ENCODE measurements at regions not wholly inside any gene's neighbourhood (a gene's known extent, or its start where the extent isn't known, plus 50 kb on each side); places are given as distances from the start of the nearest gene placed in this dataset.

GRCh38 chr3:30098243-30098642 is 508.2 kb upstream of the TGFBR2 start:
- no peak for TF ChIP-seq CTCF (IDR thresholded peaks at IDR 0.05; ENCODE audit: partially characterized antibody, unreplicated experiment)
- Mint-ChIP-seq H3K27me3 (ENCODE audit: unreplicated experiment) (peaks cover 3% of the 10 kb centered on the region), H3K27ac (ENCODE audit: unreplicated experiment) (no peak overlapping the region), H3K36me3 (ENCODE audit: unreplicated experiment) (no peaks in the 10 kb centered on the region), H3K4me3 (ENCODE audit: unreplicated experiment) (no peak overlapping the region), H3K4me1 (ENCODE audit: low read depth, unreplicated experiment) (no peaks in the 10 kb centered on the region), H3K9me3 (ENCODE audit: unreplicated experiment) (peaks cover under 1% of the 10 kb centered on the region)
- no peak for DNase-seq

GRCh38 chr3:30098653-30099455 is 507.5 kb upstream of the TGFBR2 start:
- Mint-ChIP-seq H3K27ac (ENCODE audit: unreplicated experiment) (no peak overlapping the region), H3K36me3 (ENCODE audit: unreplicated experiment) (no peaks in the 10 kb centered on the region), H3K4me1 (ENCODE audit: low read depth, unreplicated experiment) (no peaks in the 10 kb centered on the region), H3K27me3 (ENCODE audit: unreplicated experiment) (peaks cover 3% of the 10 kb centered on the region), H3K4me3 (ENCODE audit: unreplicated experiment) (no peak overlapping the region), H3K9me3 (ENCODE audit: unreplicated experiment) (no peaks in the 10 kb centered on the region)
- no peak for DNase-seq
- no peak for TF ChIP-seq CTCF (IDR thresholded peaks at IDR 0.05; ENCODE audit: partially characterized antibody, unreplicated experiment)

GRCh38 chr3:30102356-30102755 is 504.0 kb upstream of the TGFBR2 start:
- H3K4me3 Mint-ChIP-seq (ENCODE audit: unreplicated experiment), result no peak overlapping the region
- no peaks in the 10 kb centered on the region for H3K27me3 Mint-ChIP-seq (ENCODE audit: unreplicated experiment)
- peaks cover 14% of the 10 kb centered on the region for H3K36me3 Mint-ChIP-seq (ENCODE audit: unreplicated experiment)

GRCh38 chr3:30103186-30103585 is 503.2 kb upstream of the TGFBR2 start:
- Mint-ChIP-seq H3K27ac (ENCODE audit: unreplicated experiment) (no peak overlapping the region), H3K9me3 (ENCODE audit: unreplicated experiment) (no peaks in the 10 kb centered on the region), H3K4me3 (ENCODE audit: unreplicated experiment) (no peak overlapping the region), H3K36me3 (ENCODE audit: unreplicated experiment) (peaks cover 14% of the 10 kb centered on the region), H3K4me1 (ENCODE audit: low read depth, unreplicated experiment) (no peaks in the 10 kb centered on the region), H3K27me3 (ENCODE audit: unreplicated experiment) (no peaks in the 10 kb centered on the region)
- TF ChIP-seq CTCF (IDR thresholded peaks at IDR 0.05; ENCODE audit: partially characterized antibody, unreplicated experiment), result no peak
- no peak for DNase-seq

More at GRCh38 chr3:30102356-30102755, 504.0 kb upstream of the TGFBR2 start:
- Mint-ChIP-seq H3K4me1 (ENCODE audit: low read depth, unreplicated experiment) (no peaks in the 10 kb centered on the region), H3K27ac (ENCODE audit: unreplicated experiment) (no peak overlapping the region), H3K9me3 (ENCODE audit: unreplicated experiment) (no peaks in the 10 kb centered on the region)
- TF ChIP-seq CTCF (IDR thresholded peaks at IDR 0.05; ENCODE audit: partially characterized antibody, unreplicated experiment), result no peak
- no peak for DNase-seq

- H3K4me1 Mint-ChIP-seq (ENCODE audit: low read depth, unreplicated experiment), result no peaks in the 10 kb centered on the region
- H3K27me3 Mint-ChIP-seq (ENCODE audit: unreplicated experiment), result no peaks in the 10 kb centered on the region
- H3K27ac Mint-ChIP-seq (ENCODE audit: unreplicated experiment), result no peak overlapping the region
- TF ChIP-seq CTCF (IDR thresholded peaks at IDR 0.05; ENCODE audit: partially characterized antibody, unreplicated experiment), result no peak
- no peaks in the 10 kb centered on the region for H3K9me3 Mint-ChIP-seq (ENCODE audit: unreplicated experiment)
- DNase-seq, result no peak
- peaks cover 14% of the 10 kb centered on the region for H3K36me3 Mint-ChIP-seq (ENCODE audit: unreplicated experiment)
- H3K4me3 Mint-ChIP-seq (ENCODE audit: unreplicated experiment), result no peak overlapping the region
These were observed 498.9 kb upstream of the TGFBR2 start for GRCh38 chr3:30107531-30107930.
